Spleen (tissue), 7 donors: ENCODE measurements at regions not wholly inside any gene's neighbourhood (a gene's known extent, or its start where the extent isn't known, plus 50 kb on each side); places are given as distances from the start of the nearest gene placed in this dataset.

Experiments
- CTCF ChIP-seq, 11 experiments: fragments of 200-600 bp in 7 of 11; fragments of 450-650 bp in 4 of 11; sonication (generic) in 4 of 11; IDR thresholded peaks in 8 of 11; conservative IDR thresholded peaks in 3 of 11; 1 replicate in 7 of 11; 2 replicates in 4 of 11; pipeline versions ENCODE4 v1.4.0 to v1.8.0; 2016 to 2021; ENCODE audit warnings: antibody characterized with exemption in 11 of 11, inconsistent platforms in 4 of 11, mild to moderate bottlenecking in 1 of 11
- POLR2A ChIP-seq, 3 donors: fragments of 450-650 bp; IDR thresholded peaks; one replicate each; pipeline ENCODE4 v1.5.1; 2017; ENCODE audit warnings: antibody characterized with exemption in 3 of 3, mild to moderate bottlenecking in 1 of 3
- POLR2AphosphoS5 ChIP-seq, 3 donors: sonication (generic); formaldehyde crosslinking; IDR thresholded peaks; one replicate each; pipeline ENCODE4 v1.5.1; 2017; ENCODE audit warnings: antibody characterized with exemption in 3 of 3
- donor health status: DM: no; HTN: no; CAD: no; lungs with moderate emphysema.
- donor health status: DM: no; HTN: no; CAD: no.
- donor health status: DM: no; HTN: no; CAD: no.

DNA sequence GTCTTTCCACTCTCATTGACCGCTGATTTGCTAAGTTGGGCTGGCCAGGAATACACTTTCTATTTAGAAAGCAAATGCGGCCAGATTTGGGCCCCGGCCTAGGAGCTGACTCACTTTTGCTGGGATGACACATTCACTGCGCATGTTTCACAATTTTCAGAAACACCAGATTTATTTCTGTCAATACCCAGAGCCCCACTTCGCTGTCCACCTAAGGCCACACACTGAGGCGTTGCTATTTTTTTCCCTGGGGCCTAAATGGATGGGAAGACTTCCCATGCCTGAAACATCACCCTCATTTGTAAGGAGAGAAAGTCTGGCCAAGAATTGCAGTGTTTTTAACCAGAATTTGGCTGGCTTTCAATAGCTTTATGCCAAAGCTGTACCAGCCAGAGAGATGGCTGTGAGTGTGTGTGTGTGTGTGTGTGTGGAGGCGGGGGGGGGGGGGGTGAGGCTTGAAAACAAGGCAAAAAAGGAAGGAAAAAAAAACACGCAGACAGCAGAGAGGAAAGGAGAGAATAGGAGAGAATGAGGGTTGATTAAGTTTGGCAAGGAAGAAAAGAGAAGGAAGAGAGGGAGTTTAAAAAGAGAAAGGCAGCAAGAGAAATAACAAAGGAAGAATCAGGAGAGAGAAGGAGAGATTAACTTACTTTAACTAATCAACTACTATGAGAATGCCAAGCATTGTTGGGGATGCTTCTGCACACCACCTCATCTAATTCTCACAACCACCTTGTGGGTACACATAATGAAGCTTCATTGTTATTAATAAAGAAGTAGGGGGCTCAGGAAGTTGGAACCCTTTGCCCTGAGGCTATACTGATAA lies 261.4 kb upstream of the KLF4 start:
- TF ChIP-seq CTCF (IDR thresholded peaks at IDR 0.05 in 8 of 11, conservative IDR thresholded peaks at IDR 0.05 in 3 of 11) = no peak
- TF ChIP-seq POLR2AphosphoS5 (IDR thresholded peaks at IDR 0.05) = no peak
- TF ChIP-seq POLR2A (IDR thresholded peaks at IDR 0.05) = no peak
